ENCODE measurements at regions not wholly inside any gene's neighbourhood (a gene's known extent, or its start where the extent isn't known, plus 50 kb on each side); places are given as distances from the start of the nearest gene placed in this dataset.

DNA sequence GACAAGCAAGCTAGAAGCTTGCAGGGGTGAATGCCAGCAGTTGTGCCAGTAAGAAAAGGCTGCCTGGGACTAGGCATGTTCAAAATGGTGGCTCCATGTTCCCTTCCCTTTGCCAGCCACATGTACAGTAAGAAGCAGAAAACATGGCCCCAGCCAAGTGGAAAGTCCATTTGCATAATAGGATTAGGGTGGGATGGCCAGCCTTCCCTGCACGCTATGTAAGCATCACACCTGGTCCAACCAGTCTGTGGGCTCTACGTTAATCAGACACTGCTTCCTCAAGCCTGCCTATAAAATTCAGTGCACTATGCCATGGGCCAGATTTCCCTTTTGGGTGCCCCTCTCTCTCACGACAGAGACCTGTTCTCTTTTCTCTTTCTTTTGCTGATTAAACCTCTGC is 288.4 kb downstream of the GXYLT1 start:
- no peak overlapping the region for H3K4me3 ChIP-seq (ENCODE audit: low read depth, low read length)
- no peaks in the 10 kb centered on the region for H3K9me3 ChIP-seq
- no peak for DNase-seq
- no peaks in the 10 kb centered on the region for H3K27me3 ChIP-seq
- no peaks in the 10 kb centered on the region; the same call in 1 of the 2 replicates for H3K4me1 ChIP-seq
- H3K36me3 ChIP-seq, result no peaks in the 10 kb centered on the region
- TF ChIP-seq, protein P1, sequence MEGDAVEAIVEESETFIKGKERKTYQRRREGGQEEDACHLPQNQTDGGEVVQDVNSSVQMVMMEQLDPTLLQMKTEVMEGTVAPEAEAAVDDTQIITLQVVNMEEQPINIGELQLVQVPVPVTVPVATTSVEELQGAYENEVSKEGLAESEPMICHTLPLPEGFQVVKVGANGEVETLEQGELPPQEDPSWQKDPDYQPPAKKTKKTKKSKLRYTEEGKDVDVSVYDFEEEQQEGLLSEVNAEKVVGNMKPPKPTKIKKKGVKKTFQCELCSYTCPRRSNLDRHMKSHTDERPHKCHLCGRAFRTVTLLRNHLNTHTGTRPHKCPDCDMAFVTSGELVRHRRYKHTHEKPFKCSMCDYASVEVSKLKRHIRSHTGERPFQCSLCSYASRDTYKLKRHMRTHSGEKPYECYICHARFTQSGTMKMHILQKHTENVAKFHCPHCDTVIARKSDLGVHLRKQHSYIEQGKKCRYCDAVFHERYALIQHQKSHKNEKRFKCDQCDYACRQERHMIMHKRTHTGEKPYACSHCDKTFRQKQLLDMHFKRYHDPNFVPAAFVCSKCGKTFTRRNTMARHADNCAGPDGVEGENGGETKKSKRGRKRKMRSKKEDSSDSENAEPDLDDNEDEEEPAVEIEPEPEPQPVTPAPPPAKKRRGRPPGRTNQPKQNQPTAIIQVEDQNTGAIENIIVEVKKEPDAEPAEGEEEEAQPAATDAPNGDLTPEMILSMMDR (IDR thresholded peaks at IDR 0.05; ENCODE audit: low read depth, low read length), result no peak

DNA sequence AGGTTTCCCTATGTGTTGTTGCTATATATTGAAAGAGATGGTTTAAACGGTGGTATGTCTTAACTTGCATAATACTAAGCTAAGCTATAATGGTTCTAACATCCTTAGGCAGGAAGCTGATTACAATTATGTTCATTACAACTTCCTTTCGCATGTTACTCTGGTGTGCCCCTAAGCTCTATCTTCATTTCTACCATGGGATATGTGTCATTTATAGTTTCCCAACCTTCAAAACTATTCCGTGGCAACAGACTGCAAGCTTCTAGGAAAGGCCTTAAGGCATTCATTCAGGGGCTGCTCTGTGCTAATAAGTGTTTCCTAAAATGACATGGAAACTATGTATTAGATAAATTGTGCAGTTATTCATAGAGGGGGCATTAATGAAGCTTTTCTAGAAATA is 294.6 kb downstream of the GXYLT1 start:
- Histone ChIP-seq H3K9me3 (no peaks in the 10 kb centered on the region), H3K4me3 (ENCODE audit: low read depth, low read length) (no peak overlapping the region), H3K36me3 (no peaks in the 10 kb centered on the region), H3K27me3 (no peaks in the 10 kb centered on the region), H3K4me1 (no peaks in the 10 kb centered on the region)
- DNase-seq, result no peak
- TF ChIP-seq, protein P1 (IDR thresholded peaks at IDR 0.05; ENCODE audit: low read depth, low read length), result no peak

DNA sequence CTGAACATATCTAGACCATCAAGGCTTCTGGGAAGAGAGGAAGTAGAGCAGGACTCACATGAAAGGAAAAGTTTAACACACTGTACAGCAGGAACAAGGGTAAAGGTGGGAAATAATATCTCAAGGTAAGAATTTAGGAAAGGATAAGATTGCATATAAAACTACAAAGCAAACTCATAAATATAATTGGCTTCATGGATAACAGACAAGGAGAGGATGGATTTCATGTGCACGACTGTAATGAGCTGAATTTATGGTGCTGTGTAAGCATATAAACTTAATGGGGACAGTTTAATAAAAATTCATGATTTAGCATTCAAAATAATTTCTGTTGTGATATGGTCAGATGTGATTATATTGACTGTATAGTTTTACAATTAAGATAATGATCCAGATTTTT is 298.0 kb downstream of the GXYLT1 start:
- H3K9me3 ChIP-seq, result no peaks in the 10 kb centered on the region
- no peaks in the 10 kb centered on the region for H3K4me1 ChIP-seq
- TF ChIP-seq, protein P1 (IDR thresholded peaks at IDR 0.05; ENCODE audit: low read depth, low read length), result no peak
- no peak overlapping the region for H3K4me3 ChIP-seq (ENCODE audit: low read depth, low read length)
- H3K36me3 ChIP-seq, result no peaks in the 10 kb centered on the region
- no peaks in the 10 kb centered on the region for H3K27me3 ChIP-seq
- DNase-seq, result no peak

DNA sequence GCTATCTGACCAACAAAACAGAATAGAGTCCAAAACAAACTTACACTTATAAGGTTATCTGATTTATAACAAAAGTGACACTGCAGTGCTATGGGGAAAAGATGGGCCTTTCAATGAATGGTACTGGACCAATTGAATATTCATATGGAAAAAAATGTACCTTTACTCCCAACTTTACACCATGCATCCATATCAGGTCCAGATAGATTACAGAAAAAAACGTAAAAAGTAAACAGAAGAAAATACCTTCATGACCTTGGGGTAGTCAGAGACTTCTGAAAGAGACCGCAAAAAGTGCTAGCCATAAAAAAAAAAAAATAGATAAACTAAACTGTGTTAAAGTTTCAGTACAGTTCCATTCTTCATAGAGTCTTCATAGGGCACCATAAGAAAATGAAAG is 308.3 kb downstream of the GXYLT1 start:
- H3K36me3 ChIP-seq, result no peaks in the 10 kb centered on the region
- no peak for DNase-seq
- H3K27me3 ChIP-seq, result no peaks in the 10 kb centered on the region

DNA sequence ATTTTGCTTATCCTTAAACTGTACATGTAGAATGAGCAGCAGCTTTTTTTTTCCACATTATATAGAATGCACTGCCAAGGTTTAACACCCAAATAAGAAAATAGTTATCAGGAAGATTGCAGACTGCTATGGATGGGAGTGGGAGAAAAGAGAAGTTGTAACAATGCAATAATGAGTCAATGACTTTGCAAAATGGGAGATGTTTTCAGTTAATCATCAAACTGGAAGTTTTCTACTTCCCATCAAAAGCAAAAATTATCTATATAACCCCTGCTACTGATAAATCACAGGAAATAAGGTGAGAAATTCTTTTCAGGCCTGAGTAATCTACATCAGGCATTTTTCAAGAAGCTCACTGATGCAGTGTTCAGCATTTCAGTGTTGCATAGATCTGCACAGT is 309.1 kb downstream of the GXYLT1 start:
- no peaks in the 10 kb centered on the region for H3K9me3 ChIP-seq
- no peaks in the 10 kb centered on the region for H3K4me1 ChIP-seq
- H3K27me3 ChIP-seq, result no peaks in the 10 kb centered on the region
- TF ChIP-seq, protein P1 (IDR thresholded peaks at IDR 0.05; ENCODE audit: low read depth, low read length), result no peak
- no peak overlapping the region for H3K4me3 ChIP-seq (ENCODE audit: low read depth, low read length)
- DNase-seq, result no peak
- H3K36me3 ChIP-seq, result no peaks in the 10 kb centered on the region

More for the DNA sequence above, 308.3 kb downstream of the GXYLT1 start:
- no peak overlapping the region for H3K4me3 ChIP-seq (ENCODE audit: low read depth, low read length)
- TF ChIP-seq, protein P1 (IDR thresholded peaks at IDR 0.05; ENCODE audit: low read depth, low read length), result no peak
- H3K4me1 ChIP-seq, result no peaks in the 10 kb centered on the region
- no peaks in the 10 kb centered on the region for H3K9me3 ChIP-seq

DNA sequence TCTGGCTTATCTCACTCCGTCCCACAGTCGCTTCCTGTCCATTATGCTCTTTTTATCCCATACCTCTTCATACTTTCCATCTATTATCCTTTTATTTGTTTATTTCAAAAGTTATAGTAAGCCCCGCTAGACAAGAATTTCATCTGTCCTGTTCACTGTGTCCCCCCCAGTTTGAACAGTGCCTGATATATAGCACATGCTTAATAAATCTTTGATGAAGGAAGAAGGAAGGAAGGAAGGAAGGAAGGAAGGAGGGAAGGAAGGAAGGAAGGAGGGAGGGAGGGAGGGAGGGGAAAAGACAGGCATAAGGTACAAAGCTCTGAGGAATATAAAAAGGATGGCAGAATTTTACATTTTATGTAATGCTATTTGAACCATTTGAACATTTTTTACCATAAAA is 324.7 kb downstream of the GXYLT1 start:
- TF ChIP-seq, protein P1 (IDR thresholded peaks at IDR 0.05; ENCODE audit: low read depth, low read length), result no peak

More for the DNA sequence above, 324.7 kb downstream of the GXYLT1 start:
- H3K36me3 ChIP-seq, result no peaks in the 10 kb centered on the region
- no peaks in the 10 kb centered on the region for H3K9me3 ChIP-seq
- no peak for DNase-seq
- H3K4me3 ChIP-seq (ENCODE audit: low read depth, low read length), result no peak overlapping the region
- no peaks in the 10 kb centered on the region for H3K27me3 ChIP-seq
- H3K4me1 ChIP-seq, result no peaks in the 10 kb centered on the region

All from BE2C (cell line).